HFFc6 (cell line): ENCODE measurements at regions not wholly inside any gene's neighbourhood (a gene's known extent, or its start where the extent isn't known, plus 50 kb on each side); places are given as distances from the start of the nearest gene placed in this dataset.

Experiments
- DNase-seq: peaks from one replicate; pipeline ENCODE4 v3.0.0-alpha.2; 2018
- H3K27ac Mint-ChIP-seq: 2 replicates; pipeline ENCODE4 v1.8.0; 2020; ENCODE audit warnings: mild to moderate bottlenecking, mixed read lengths
- H3K27me3 Mint-ChIP-seq: 2 replicates; pipeline ENCODE4 v1.8.0; 2021; ENCODE audit warnings: mild to moderate bottlenecking, moderate library complexity, mixed read lengths; ENCODE audit not compliant: insufficient read depth
- H3K36me3 Mint-ChIP-seq: 2 replicates; pipeline ENCODE4 v1.8.0; 2021; ENCODE audit warnings: low read depth, mixed read lengths
- H3K4me1 Mint-ChIP-seq: 2 replicates; pipeline ENCODE4 v1.8.0; 2020; ENCODE audit warnings: low read depth, mixed read lengths
- H3K4me3 Mint-ChIP-seq: 2 replicates; pipeline ENCODE4 v1.8.0; 2020; ENCODE audit warnings: mild to moderate bottlenecking, moderate library complexity, mixed read lengths
- H3K9me3 Mint-ChIP-seq: 2 replicates; pipeline ENCODE4 v1.8.0; 2020; ENCODE audit warnings: mild to moderate bottlenecking, mixed read lengths
- CTCF ChIP-seq: fragments of 200-600 bp; sonication (generic); IDR thresholded peaks from 2 replicates; pipeline ENCODE4 v1.5.0; 2021; ENCODE audit warnings: antibody characterized with exemption, mild to moderate bottlenecking

- Mint-ChIP-seq H3K27me3 (peaks cover 56% of the 10 kb centered on the region), H3K36me3 (no peaks in the 10 kb centered on the region), H3K9me3 (peaks cover 3% of the 10 kb centered on the region), H3K4me3 (no peak overlapping the region), H3K4me1 (no peaks in the 10 kb centered on the region), H3K27ac (no peak overlapping the region)
- no peak for TF ChIP-seq CTCF
- no peak for DNase-seq
These were observed 181.2 kb upstream of the PMEPA1 start for GRCh38 chr20:57891014-57891413.

GRCh38 chr20:57890202-57890800, 180.5 kb upstream of the PMEPA1 start:
- H3K36me3 Mint-ChIP-seq, result no peaks in the 10 kb centered on the region
- H3K4me3 Mint-ChIP-seq, result no peak overlapping the region
- no peak for DNase-seq
- H3K27ac Mint-ChIP-seq, result no peak overlapping the region
- H3K27me3 Mint-ChIP-seq, result peaks cover 49% of the 10 kb centered on the region
- no peaks in the 10 kb centered on the region for H3K4me1 Mint-ChIP-seq
- no peak for TF ChIP-seq CTCF
- peaks cover 3% of the 10 kb centered on the region for H3K9me3 Mint-ChIP-seq

- H3K4me1 Mint-ChIP-seq, result no peaks in the 10 kb centered on the region
- H3K27me3 Mint-ChIP-seq, result peaks cover 42% of the 10 kb centered on the region
- peaks cover 3% of the 10 kb centered on the region for H3K9me3 Mint-ChIP-seq
- H3K36me3 Mint-ChIP-seq, result no peaks in the 10 kb centered on the region
- H3K4me3 Mint-ChIP-seq, result no peak overlapping the region
- no peak for TF ChIP-seq CTCF
- H3K27ac Mint-ChIP-seq, result no peak overlapping the region
- no peak for DNase-seq
These were observed 178.8 kb upstream of the PMEPA1 start for GRCh38 chr20:57888591-57888990.

GRCh38 chr20:57884956-57885355, 175.1 kb upstream of the PMEPA1 start:
- TF ChIP-seq CTCF, result no peak
- peaks cover 8% of the 10 kb centered on the region; the same call in 1 of the 2 replicates for H3K4me1 Mint-ChIP-seq
- H3K27me3 Mint-ChIP-seq, result peaks cover 45% of the 10 kb centered on the region

GRCh38 chr20:57883761-57884160, 173.9 kb upstream of the PMEPA1 start:
- DNase-seq, result no peak
- no peak overlapping the region for H3K27ac Mint-ChIP-seq
- H3K36me3 Mint-ChIP-seq, result no peaks in the 10 kb centered on the region
- H3K9me3 Mint-ChIP-seq, result peaks cover 3% of the 10 kb centered on the region
- peaks cover 51% of the 10 kb centered on the region for H3K27me3 Mint-ChIP-seq
- H3K4me3 Mint-ChIP-seq, result no peak overlapping the region
- TF ChIP-seq CTCF, result no peak
- peaks cover 8% of the 10 kb centered on the region; the same call in 1 of the 2 replicates for H3K4me1 Mint-ChIP-seq

More at GRCh38 chr20:57884956-57885355, 175.1 kb upstream of the PMEPA1 start:
- Mint-ChIP-seq H3K36me3 (no peaks in the 10 kb centered on the region), H3K4me3 (no peak overlapping the region), H3K27ac (no peak overlapping the region), H3K9me3 (peaks cover 3% of the 10 kb centered on the region)
- DNase-seq, result no peak
